Ascending aorta (tissue), 2 donors: ENCODE measurements at regions not wholly inside any gene's neighbourhood (a gene's known extent, or its start where the extent isn't known, plus 50 kb on each side); places are given as distances from the start of the nearest gene placed in this dataset.

Source experiments
- DNase-seq, 2 donors: peaks; one replicate each; pipeline ENCODE4 v3.0.0-alpha.2; 2019; ENCODE audit warnings: low spot score in 2 of 2
- H3K27ac ChIP-seq, 2 donors: fragments of 200-600 bp; sonication (generic); one replicate each; pipeline ENCODE4 v1.5.1; 2016 to 2017; ENCODE audit warnings: mild to moderate bottlenecking in 1 of 2
- H3K27me3 ChIP-seq: fragments of 200-600 bp; sonication (generic); one replicate; pipeline ENCODE4 v1.5.1; 2017
- H3K36me3 ChIP-seq, 2 donors: fragments of 200-600 bp; sonication (generic); one replicate each; pipeline ENCODE4 v1.5.1; 2016
- H3K4me1 ChIP-seq, 2 donors: fragments of 200-600 bp; sonication (generic); one replicate each; pipeline ENCODE4 v1.5.1; 2016 to 2017; ENCODE audit warnings: mild to moderate bottlenecking in 1 of 2
- H3K4me3 ChIP-seq, 2 donors: fragments of 200-600 bp; sonication (generic); one replicate each; pipeline ENCODE4 v1.5.1; 2016 to 2017; ENCODE audit warnings: mild to moderate bottlenecking in 1 of 2
- H3K9me3 ChIP-seq, 2 donors: fragments of 200-600 bp; sonication (generic); one replicate each; pipeline ENCODE4 v1.5.1; 2016
- CTCF ChIP-seq, 3 experiments: fragments of 200-600 bp in 2 of 3; fragments of 450-650 bp in 1 of 3; sonication (generic) in 2 of 3; IDR thresholded peaks; one replicate each; pipeline ENCODE4 v1.5.1; 2016 to 2019; ENCODE audit warnings: antibody characterized with exemption in 3 of 3, mild to moderate bottlenecking in 1 of 3, moderate library complexity in 1 of 3
- intact Hi-C: fragments of 100-400 bp; cut with DNase I; formaldehyde crosslinking; loops from one replicate; pipeline ENCODE4 v1.15.1; 2023

- Histone ChIP-seq H3K36me3 (no peaks in the 10 kb centered on the region), H3K27ac (no peak overlapping the region), H3K4me1 (no peaks in the 10 kb centered on the region), H3K27me3 (no peaks in the 10 kb centered on the region), H3K9me3 (no peaks in the 10 kb centered on the region), H3K4me3 (no peak overlapping the region)
- intact Hi-C loops = no loop called here
- no peak for DNase-seq
- TF ChIP-seq CTCF (IDR thresholded peaks at IDR 0.05) = no peak
Measured at GRCh38 chr18:72470391-72470790, 73.8 kb downstream of the CBLN2 start.

DNA sequence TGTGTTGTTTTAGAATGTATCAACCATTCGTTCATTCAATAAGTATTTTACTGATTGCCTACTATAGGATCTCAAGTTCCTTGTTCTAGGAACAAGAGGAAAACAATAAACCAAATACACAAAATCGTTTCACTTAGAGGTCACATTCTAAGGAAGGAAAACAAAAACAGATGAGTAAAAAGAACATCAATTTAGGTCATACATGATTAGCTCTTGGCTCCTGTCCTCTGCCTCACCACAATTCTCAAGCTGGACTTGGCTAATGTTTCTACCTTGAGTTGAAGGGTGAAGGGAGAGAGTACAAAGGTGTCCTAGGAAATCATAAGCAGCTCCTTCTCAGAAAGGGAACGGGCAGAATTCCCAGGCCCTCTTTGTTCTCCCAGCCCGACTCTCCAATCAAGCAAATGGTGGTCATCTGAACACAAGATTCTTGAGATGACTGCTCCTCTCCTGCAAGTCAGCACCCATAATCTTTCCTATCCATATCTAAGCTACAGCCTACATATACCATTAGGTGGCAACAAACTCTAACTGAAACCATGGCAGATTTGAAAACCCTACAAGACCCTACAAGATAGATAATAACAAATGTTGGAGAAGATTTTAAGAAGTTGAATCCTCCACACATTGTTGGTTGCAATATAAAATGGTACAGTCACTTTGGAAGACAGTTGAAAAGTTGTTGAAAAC, 76.0 kb downstream of the CBLN2 start:
- H3K36me3 ChIP-seq = no peaks in the 10 kb centered on the region
- no peak for DNase-seq
- no peaks in the 10 kb centered on the region for H3K4me1 ChIP-seq
- TF ChIP-seq CTCF (IDR thresholded peaks at IDR 0.05) = no peak
- no peak overlapping the region for H3K4me3 ChIP-seq
- H3K27me3 ChIP-seq = no peaks in the 10 kb centered on the region
- no peak overlapping the region for H3K27ac ChIP-seq
- intact Hi-C loops = no loop called here
- H3K9me3 ChIP-seq = no peaks in the 10 kb centered on the region

GRCh38 chr18:72460210-72460680, 83.9 kb downstream of the CBLN2 start:
- no peaks in the 10 kb centered on the region for H3K4me1 ChIP-seq
- H3K9me3 ChIP-seq = no peaks in the 10 kb centered on the region
- no peak overlapping the region for H3K27ac ChIP-seq
- no peaks in the 10 kb centered on the region for H3K36me3 ChIP-seq
- no peak for TF ChIP-seq CTCF (IDR thresholded peaks at IDR 0.05)
- intact Hi-C loops = no loop called here
- no peak overlapping the region for H3K4me3 ChIP-seq
- H3K27me3 ChIP-seq = no peaks in the 10 kb centered on the region
- DNase-seq = no peak

DNA sequence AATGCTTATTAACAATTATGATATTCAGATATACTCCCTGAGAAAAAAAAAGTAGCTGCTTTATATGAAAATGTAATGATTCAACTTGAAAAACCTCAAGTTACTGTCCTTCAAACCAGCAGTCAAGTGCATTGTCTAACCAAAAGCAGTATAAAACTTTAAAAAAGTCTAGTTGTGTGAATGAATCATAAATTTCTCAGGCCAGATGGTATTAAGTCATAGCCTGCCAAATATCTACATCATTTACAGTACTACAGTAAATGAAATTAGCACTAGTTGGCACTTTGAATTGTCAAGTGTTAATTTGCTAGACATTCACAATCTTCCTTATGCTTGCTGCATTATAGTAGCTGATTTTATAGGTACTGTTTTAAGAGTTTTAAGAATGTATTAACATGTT, 85.9 kb downstream of the CBLN2 start:
- H3K4me1 ChIP-seq = no peaks in the 10 kb centered on the region
- no peak for TF ChIP-seq CTCF (IDR thresholded peaks at IDR 0.05)
- no peaks in the 10 kb centered on the region for H3K27me3 ChIP-seq
- no peak overlapping the region for H3K27ac ChIP-seq
- DNase-seq = no peak
- H3K9me3 ChIP-seq = no peaks in the 10 kb centered on the region
- intact Hi-C loops = no loop called here
- H3K36me3 ChIP-seq = no peaks in the 10 kb centered on the region
- no peak overlapping the region for H3K4me3 ChIP-seq

DNA sequence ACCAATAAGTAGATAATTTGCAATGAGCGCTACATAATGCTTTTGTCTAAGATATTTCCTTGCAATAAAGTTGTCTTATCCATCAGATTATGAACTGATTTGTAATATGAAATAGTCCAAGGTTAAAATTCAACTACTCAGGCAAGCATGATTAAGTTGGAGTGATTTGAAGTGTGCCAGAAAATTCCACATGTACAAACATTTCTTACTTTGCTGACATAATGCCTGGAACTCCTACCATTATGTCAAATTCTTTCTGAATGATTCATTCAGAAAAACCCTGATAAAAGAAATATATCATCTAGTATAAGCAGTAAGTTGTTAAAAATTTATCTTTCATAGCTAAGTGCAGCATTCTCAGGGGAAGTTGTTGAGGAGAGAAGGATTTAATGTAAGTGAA, 87.3 kb downstream of the CBLN2 start:
- no peaks in the 10 kb centered on the region for H3K27me3 ChIP-seq
- no peak overlapping the region for H3K4me3 ChIP-seq
- no peaks in the 10 kb centered on the region for H3K36me3 ChIP-seq
- H3K4me1 ChIP-seq = no peaks in the 10 kb centered on the region
- no peak overlapping the region for H3K27ac ChIP-seq
- TF ChIP-seq CTCF (IDR thresholded peaks at IDR 0.05) = no peak
- intact Hi-C loops = no loop called here
- H3K9me3 ChIP-seq = no peaks in the 10 kb centered on the region
- no peak for DNase-seq

DNA sequence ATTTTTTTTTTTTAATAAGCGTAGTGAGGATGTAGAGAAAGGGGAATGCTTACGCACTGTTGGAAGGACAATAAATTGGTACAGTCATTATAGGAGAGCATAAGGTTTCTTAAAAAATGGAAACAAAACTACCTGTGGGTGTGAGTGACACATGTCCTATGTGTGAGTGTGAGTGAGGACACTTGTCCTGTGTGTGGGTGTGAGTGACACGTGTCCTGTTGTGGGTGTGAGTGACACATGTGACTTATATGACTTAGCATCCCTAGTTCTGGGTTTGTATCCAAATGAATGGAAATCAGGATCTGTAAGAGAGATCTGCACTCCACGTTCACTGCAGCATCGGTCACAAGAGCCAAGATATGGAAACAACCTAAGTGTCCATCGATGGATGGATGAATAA, 91.8 kb downstream of the CBLN2 start:
- Histone ChIP-seq H3K36me3 (no peaks in the 10 kb centered on the region), H3K4me1 (no peaks in the 10 kb centered on the region), H3K27ac (no peak overlapping the region), H3K9me3 (no peaks in the 10 kb centered on the region), H3K4me3 (no peak overlapping the region), H3K27me3 (no peaks in the 10 kb centered on the region)
- intact Hi-C loops = no loop called here
- no peak for DNase-seq
- TF ChIP-seq CTCF (IDR thresholded peaks at IDR 0.05) = no peak
